ENCODE measurements at regions not wholly inside any gene's neighbourhood (a gene's known extent, or its start where the extent isn't known, plus 50 kb on each side); places are given as distances from the start of the nearest gene placed in this dataset.

- TF ChIP-seq, protein P1, sequence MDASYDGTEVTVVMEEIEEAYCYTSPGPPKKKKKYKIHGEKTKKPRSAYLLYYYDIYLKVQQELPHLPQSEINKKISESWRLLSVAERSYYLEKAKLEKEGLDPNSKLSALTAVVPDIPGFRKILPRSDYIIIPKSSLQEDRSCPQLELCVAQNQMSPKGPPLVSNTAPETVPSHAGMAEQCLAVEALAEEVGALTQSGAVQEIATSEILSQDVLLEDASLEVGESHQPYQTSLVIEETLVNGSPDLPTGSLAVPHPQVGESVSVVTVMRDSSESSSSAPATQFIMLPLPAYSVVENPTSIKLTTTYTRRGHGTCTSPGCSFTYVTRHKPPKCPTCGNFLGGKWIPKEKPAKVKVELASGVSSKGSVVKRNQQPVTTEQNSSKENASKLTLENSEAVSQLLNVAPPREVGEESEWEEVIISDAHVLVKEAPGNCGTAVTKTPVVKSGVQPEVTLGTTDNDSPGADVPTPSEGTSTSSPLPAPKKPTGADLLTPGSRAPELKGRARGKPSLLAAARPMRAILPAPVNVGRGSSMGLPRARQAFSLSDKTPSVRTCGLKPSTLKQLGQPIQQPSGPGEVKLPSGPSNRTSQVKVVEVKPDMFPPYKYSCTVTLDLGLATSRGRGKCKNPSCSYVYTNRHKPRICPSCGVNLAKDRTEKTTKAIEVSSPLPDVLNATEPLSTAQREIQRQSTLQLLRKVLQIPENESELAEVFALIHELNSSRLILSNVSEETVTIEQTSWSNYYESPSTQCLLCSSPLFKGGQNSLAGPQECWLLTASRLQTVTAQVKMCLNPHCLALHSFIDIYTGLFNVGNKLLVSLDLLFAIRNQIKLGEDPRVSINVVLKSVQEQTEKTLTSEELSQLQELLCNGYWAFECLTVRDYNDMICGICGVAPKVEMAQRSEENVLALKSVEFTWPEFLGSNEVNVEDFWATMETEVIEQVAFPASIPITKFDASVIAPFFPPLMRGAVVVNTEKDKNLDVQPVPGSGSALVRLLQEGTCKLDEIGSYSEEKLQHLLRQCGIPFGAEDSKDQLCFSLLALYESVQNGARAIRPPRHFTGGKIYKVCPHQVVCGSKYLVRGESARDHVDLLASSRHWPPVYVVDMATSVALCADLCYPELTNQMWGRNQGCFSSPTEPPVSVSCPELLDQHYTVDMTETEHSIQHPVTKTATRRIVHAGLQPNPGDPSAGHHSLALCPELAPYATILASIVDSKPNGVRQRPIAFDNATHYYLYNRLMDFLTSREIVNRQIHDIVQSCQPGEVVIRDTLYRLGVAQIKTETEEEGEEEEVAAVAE (CRISPR knock-in tag; IDR thresholded peaks at IDR 0.05; ENCODE audit: borderline replicate concordance): peak; percentile 95
- TF ChIP-seq, protein P2, sequence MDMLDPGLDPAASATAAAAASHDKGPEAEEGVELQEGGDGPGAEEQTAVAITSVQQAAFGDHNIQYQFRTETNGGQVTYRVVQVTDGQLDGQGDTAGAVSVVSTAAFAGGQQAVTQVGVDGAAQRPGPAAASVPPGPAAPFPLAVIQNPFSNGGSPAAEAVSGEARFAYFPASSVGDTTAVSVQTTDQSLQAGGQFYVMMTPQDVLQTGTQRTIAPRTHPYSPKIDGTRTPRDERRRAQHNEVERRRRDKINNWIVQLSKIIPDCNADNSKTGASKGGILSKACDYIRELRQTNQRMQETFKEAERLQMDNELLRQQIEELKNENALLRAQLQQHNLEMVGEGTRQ (IDR thresholded peaks at IDR 0.05; ENCODE audit: low read depth, low read length): no peak
- TF ChIP-seq, protein P2 (CRISPR knock-in tag; IDR thresholded peaks at IDR 0.05; ENCODE audit: borderline replicate concordance): no peak
- peak; percentile 88 for TF ChIP-seq ETV6 (CRISPR knock-in tag; conservative IDR thresholded peaks at IDR 0.05)
- TF ChIP-seq, protein P3, sequence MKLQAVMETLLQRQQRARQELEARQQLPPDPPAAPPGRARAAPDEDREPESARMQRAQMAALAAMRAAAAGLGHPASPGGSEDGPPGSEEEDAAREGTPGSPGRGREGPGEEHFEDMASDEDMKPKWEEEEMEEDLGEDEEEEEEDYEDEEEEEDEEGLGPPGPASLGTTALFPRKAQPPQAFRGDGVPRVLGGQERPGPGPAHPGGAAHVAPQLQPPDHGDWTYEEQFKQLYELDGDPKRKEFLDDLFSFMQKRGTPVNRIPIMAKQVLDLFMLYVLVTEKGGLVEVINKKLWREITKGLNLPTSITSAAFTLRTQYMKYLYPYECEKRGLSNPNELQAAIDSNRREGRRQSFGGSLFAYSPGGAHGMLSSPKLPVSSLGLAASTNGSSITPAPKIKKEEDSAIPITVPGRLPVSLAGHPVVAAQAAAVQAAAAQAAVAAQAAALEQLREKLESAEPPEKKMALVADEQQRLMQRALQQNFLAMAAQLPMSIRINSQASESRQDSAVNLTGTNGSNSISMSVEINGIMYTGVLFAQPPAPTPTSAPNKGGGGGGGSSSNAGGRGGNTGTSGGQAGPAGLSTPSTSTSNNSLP (IDR thresholded peaks at IDR 0.05; ENCODE audit: low read depth, low read length): peak; percentile 92
- no peak for TF ChIP-seq ZBTB37 (CRISPR knock-in tag; IDR thresholded peaks at IDR 0.05)
- no peak for TF ChIP-seq CAMTA2 (CRISPR knock-in tag; IDR thresholded peaks at IDR 0.05; ENCODE audit: borderline replicate concordance)
- TF ChIP-seq CERS6 (CRISPR knock-in tag; IDR thresholded peaks at IDR 0.05): no peak
- TF ChIP-seq, protein P4, sequence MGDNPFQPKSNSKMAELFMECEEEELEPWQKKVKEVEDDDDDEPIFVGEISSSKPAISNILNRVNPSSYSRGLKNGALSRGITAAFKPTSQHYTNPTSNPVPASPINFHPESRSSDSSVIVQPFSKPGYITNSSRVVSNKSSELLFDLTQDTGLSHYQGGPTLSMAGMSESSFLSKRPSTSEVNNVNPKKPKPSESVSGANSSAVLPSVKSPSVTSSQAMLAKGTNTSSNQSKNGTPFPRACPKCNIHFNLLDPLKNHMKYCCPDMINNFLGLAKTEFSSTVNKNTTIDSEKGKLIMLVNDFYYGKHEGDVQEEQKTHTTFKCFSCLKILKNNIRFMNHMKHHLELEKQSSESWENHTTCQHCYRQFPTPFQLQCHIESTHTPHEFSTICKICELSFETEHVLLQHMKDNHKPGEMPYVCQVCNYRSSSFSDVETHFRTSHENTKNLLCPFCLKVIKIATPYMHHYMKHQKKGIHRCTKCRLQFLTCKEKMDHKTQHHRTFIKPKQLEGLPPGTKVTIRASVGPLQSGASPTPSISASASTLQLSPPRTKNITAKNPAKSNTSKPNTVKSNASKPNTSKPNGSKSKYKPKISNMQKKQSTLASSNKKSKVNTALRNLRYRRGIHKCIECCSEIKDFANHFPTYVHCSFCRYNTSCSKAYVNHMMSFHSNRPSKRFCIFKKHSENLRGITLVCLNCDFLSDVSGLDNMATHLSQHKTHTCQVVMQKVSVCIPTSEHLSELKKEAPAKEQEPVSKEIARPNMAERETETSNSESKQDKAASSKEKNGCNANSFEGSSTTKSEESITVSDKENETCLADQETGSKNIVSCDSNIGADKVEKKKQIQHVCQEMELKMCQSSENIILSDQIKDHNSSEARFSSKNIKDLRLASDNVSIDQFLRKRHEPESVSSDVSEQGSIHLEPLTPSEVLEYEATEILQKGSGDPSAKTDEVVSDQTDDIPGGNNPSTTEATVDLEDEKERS (CRISPR knock-in tag; IDR thresholded peaks at IDR 0.05): no peak
- TF ChIP-seq MAFF (IDR thresholded peaks at IDR 0.05; ENCODE audit: low read depth, low read length): 0 out of 2 replicates have a peak, but pooled peaks have one; percentile 23
Observed at GRCh38 chr20:48523191-48523995, 304.4 kb downstream of the PREX1 start (continued).
